HG02798 (cell line): ENCODE measurements at regions not wholly inside any gene's neighbourhood (a gene's known extent, or its start where the extent isn't known, plus 50 kb on each side); places are given as distances from the start of the nearest gene placed in this dataset.

Experiments used
- ATAC-seq: cut with Tn5 transposase; IDR thresholded peaks from one replicate; pipeline ENCODE4 v1.9.1; 2021; ENCODE audit warnings: mild to moderate bottlenecking; ENCODE audit not compliant: unreplicated experiment, poor library complexity

DNA sequence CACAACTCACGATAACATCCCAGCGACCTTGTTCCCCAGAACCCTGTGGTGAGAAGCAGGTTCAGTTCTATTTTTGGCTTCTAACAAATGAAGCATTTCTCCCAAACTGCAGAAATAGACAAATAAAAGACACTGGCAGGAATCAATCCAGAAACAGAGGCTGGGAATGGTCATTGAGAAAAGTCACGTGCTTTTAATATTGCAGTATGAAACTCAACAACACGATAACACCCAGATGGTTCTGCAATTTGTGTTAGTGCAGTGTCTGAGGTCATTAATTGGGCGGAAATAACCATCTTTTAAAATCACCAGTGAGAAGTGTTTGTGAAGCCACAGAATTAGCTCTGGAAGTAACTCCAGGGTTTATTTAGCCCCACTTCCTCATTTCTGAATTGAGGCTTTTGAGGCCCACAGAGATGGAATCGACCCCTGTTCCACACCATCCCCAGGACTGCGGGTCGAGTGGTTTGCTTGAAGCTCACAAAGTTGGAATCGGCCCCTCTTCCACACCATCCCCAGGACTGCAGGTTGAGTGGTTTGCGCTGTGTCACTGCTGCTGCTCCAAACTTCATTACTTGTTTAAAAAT lies 164.7 kb upstream of the IRX4 start:
- no peak for ATAC-seq

DNA sequence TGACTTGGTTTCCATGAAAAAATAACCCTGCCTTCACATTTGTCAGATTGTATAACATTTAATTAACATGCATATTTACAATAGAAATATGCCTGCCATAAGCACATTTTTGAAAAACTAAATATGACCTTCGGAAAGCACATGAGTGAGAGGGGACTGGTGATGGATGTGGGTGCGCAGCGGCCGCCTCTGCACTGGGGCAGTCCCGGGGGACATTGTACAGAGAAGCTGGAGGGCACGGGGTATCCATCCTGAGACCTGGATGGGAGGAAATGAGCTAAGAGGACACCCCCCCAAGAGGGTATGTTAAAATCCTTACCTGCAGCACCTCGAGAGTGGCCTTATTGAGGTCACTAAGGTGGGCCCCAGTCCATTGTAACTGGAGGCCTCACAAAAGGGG lies 161.3 kb upstream of the IRX4 start:
- ATAC-seq, result no peak

DNA sequence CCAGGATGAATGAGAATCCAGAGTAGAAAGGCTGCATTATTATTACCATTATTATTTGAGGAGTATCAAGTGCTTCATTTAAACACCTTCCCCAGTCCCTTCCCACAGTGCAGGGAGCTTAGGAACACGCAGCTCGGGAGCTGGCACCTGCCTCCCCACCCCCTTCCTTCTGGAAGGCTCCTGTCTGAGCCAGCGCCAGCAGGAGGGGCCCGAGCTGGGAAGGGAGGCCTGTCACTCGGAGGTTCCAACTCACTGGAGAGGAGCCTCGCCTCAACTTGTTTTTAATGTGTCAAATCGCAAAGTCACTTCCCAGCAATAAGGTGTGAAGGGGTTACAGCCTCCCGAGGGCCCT lies 156.4 kb upstream of the IRX4 start:
- no peak for ATAC-seq

DNA sequence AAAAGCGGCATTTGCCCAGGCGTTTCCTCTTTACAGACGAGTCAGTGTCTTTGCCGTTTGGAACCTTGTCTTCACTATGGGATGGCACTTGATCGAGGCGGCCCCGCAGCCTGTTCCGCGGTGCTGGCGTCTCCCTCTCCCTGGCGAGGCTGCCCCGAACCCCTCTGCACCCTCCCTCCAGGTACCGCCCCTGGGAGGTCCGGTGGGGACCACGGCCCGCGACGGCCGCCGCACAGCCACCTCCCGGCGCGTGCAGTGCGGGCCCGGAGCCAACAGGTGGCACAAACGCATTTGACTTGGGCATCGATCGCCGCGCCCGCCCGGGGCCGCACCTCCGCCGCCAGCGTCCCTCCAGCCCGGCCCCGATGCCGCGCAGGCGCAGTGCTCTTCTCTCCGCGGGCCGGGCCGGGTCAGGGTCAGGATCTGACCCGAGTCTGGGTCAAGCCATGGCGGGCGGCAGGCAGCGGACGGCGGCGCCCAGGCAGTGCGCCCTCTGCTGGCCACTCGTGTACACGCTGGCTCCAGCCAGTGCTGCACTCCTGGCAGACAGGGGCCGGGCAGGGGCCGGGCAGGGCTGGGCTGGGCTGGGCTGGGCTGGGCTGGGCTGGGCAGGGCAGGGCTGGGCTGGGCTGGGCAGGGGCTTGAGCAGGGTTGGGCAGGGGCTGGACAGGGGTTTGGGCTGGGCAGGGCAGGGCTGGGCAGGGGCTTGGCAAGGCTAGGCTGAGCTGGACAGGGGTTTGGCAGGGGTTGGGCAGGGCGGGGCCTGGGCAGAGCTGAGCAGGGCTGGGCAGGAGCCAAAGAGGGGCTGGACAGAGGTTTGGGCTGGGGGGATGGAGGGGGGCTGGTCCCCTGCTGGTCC lies 155.8 kb upstream of the IRX4 start:
- peak; percentile 95 for ATAC-seq

DNA sequence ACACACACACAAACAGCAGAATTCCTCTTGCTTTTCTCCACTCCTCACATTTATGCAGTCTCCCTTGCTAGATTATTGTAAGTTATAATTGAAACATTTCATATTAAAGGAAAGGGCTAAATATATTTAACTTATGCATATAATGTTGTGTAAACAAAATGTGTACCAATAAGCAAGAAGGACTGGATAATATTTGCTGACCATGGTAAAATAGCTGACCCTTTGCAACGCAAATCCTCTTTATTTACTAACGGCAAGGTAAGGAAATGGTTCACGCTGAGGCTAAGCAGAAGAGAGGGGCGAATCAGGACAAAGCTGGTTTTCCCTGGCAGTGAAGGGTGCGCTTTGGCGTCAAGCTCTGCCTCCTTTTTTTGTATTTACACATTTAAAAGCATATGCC lies 154.2 kb upstream of the IRX4 start:
- ATAC-seq, result no peak

DNA sequence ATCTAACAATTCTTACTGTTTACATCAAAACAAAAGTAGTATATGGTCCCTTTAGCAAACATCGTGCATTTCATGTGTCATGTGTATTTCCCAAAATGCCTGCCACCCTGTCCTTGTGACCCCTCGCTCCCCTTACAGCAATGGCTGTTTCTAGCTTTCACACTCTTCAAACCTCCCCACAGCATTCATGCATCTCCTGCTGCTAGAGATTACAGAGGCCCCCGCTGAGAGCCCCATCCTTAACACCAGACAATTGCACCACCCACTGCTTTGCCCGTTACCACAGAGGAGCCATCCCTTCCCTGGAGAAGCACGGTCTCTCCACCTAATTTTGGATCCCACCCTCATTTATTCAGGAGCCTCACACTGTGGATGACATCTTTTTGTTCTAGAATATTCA lies 149.7 kb upstream of the IRX4 start:
- no peak for ATAC-seq

DNA sequence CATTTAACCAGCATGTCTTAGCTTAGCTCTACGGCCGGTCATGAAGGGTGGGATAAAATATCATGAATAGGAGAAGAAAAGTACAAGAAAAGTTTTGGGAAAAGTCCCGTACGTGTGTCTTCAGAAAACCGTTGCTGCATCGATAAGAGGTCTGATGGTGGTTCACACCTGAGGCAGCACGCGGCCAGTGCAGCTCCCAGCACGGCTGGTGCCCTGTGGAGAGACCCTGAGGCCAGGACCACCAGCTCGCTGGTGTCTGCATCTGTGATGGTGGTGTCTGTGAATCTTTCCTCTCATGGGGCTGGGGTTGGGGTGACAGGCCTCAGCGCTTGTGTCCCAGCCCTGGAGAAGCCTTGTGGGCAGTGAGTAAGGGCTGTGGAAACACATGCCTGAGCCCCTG lies 148.9 kb upstream of the IRX4 start:
- ATAC-seq, result no peak

DNA sequence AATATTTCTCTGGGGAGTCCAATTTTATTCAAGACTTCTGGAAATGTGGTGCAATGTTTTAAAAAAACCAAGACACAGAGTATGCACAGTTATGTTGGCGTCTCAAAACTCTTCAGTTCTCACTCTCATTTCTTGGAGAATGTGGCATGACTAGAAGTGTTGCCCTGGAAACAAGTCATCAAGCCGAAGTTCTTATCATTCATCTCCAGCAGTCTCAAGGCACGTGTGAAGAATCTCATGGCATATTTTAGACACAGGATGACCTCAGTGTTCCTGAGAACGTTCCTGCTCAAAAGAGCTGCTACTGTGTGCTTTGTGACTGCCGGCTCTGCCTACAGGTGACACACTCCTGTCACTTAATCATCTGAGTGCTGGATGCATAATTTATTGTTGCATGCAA lies 147.4 kb upstream of the IRX4 start:
- ATAC-seq, result no peak

DNA sequence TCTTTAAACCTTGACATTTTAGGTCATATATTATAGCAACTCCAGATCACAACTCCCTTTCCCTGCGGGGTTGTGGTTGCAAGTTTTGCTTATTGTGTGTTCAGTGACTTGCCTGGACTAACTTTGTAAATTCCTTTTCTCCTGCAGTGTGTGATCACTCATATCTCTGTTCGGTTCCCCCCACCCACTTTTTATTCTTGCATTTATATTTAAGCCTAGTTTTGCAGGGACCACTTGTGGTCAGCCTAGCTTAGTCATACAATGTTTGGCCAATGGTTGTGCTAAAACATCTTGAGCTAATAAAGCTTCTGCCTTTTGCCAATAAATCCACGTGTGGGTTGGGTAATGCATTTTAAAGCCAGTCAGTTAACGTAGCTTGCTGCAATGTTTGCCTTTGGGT lies 146.5 kb upstream of the IRX4 start:
- ATAC-seq, result no peak

DNA sequence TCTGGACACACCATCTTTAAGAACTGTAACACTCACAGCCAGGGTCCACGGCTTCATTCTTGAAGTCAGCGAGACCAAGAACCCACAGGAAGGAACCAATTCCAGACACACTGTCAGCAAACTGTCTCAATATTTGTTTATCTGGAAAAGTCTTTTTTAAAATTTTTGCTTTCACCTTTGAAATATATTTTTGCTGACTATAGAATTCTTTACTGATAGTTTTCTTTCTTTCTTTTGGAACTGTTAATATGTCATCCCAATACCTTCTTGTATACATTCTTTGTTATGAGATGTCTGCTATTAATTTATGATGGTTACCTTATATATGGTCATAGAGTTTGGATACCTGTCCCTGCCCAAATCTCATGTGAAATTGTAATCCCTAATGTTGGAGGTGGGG lies 145.1 kb upstream of the IRX4 start:
- no peak for ATAC-seq

DNA sequence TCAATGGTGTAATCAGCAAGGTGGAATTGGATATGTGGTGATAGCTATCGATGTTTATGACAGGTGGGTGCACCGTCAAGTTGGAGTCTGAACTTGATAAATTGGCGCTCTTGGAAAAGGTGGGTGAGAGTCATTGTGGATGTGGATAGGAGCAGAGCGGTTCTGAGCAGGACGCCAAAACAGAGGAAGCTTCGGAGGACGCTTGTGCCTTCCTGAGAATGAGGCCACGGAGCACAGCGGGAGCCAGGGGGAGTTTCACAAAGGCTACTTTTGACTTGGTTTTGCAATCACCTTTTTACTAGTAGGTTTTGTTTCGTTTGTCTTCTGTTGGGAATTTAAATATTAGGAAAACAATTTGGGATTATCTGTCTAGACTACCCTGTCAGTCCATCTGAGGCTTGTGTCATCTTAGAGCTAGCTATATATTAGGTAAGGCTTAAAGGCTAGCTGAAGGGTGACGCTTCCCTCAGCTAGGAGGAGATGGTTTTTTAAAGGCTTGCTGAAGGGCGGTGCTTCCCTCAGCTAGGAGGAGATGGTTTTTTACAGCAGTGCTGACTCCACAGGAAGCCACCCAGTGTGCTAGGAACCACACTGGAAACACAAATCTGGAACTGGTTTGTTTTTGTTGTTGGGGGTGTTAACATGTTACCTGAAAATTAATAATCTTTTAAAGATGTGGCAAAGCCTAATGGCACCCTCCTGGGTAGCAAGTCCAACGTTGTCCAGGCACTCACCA lies 142.4 kb upstream of the IRX4 start:
- no peak for ATAC-seq

DNA sequence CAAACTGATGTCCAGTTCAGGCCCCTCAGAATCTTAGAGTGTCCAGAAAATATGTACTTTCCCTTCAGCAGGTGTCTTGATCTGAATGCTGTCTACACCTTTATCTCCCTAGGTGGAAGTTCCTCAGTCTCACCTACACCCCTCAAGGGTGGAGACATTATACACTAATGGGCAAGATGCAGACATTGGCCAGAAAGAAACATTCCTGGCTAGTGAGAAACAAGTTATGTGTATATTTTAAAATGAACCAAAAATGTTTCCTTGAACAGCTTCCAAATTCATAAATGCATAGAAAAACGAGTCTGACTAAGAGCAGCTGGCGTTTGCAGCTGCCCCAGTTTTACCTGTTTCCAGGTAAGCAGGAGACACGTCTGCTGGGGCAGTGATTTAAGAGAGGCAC lies 140.5 kb upstream of the IRX4 start:
- no peak for ATAC-seq

DNA sequence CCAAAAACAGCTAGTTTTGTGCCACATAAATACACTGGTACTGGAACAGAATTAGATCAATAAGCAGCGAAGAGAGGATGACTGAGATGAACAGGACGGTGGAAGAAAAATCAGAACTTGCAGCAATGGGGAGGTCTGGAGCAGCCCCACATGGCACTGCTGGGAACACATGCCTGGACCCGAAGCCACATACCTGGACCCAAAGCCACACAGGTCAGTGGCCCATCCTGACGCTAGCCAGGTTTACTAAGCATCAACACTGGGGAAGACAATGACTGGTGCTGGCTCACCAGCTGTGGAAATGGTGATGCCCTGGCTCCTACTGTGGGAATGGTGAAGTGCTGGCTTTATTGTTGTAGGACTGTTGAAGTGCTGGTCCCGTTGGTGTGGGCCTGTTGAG lies 139.7 kb upstream of the IRX4 start:
- no peak for ATAC-seq

DNA sequence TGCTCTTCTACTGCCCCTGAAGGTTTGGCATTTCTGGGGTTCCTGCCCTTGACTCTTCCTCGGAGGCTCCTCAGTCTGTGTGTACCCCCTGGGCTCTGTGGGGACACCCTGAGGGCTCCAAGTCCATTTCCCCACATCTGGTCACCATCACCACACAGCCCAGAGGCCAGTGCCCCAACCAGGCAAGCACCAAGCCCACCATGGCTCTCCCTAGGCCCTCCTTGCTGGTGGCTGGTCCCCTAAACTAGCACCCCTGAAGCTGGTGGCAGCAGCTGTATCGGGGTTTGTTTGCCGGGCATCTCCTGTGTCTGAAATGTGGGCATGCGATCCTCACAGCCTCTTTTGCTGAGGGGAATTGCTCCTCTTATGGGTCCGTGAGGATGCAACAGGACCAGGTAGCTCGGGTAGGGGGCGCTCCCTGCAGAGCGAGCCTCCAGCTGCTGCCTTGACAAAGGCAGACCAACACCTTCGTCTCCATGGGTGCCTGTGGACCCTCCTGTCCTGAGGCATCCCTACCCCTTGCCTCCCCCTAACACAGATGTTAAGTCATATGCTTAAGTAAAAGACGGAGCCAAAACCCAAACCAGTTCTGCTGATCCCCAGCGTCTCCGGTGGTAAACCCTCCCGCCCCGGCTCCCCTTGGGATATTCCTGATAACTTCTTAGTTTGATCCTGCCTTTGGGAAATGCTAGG lies 138.9 kb upstream of the IRX4 start:
- ATAC-seq, result no peak

DNA sequence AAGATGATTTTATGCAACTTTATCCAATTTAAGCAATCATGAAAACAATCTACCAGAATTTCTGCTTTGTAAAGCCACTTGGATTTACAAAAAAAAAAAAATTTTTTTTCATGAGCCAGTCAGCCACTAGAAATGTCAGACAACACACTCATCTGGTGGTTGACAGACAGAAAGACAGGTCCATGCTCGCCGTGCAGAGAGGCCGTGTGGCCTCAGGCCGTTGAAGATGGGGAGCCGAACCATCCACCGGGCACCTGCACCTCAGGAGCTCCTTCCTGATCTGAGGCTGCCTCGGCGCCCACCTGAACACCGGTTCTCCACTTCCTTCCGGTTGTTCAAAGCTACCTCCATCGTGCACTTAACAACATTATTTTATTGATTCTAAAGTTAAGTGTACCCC lies 138.0 kb upstream of the IRX4 start:
- no peak for ATAC-seq

DNA sequence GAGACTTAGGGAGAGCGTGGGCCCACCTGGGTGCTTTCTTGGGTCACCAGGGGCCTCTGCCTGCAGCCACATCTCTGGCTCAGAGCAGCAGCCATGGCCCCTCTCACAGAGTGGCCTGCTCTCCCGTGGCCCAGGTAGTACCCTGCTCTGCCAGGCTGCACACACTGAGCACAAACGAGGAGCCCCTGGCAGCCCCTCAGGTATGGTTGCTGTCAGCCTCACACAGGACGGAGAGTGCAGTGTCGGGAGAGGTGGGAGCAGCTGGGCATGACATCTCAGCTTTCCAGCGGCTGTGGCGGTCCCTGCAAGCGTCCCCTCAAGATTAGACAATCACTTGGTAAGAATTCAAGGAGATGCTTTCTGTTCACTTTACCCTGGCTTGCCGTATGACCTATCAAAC lies 137.0 kb upstream of the IRX4 start:
- no peak for ATAC-seq

DNA sequence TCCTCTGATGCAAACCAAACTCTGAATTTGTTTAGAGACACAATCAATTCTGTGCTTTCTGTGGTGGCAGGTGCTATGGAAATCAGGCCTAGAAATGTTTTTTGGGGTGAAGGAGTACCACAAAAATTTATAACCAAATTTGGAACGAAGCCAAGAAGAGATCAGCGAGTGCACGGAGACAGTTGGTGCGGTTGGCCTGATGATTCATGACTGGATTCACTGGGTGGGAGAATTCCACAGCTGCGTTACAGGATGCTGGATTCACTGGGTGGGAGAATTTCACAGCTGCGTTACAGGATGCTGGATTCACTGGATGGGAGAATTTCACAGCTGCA lies 135.6 kb upstream of the IRX4 start:
- ATAC-seq, result no peak

DNA sequence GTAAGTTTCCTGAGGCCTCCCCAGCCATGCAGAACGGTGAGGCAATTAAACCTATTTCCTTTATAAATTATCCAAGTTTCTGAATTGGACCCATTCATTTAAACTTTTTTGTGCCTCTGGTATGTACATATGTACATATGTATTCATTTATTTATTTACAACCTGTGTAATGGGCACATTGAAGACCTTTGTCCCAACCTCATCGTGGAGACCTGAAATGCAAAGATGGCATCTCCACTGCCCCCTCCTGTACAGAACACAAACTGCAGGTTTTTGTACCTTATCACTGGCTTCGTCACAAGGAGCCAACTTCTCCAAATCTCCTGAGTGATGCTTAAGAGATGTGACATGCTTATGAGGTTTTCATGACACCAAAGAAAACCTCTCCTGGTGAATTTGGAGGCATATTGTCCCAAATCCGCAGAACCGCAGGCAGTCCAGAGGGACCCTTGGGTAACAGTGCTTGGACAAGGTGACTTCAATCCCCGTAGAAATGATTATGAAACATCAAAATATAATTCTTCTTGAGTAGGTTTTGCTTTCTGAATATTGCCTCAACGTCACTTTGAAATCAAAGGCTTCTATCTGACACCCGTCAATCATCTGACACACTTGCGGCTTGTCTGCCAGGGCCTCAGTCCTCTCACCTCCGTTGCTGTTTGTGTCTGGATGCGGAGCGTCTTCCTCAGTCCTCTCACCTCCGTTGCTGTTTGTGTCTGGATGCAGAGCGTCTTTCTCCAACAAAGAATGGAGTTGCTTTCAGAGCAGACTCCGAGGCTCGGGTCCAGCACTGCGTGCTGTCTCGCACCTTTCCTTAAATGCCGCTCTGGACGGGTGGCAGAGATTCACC lies 135.0 kb upstream of the IRX4 start:
- no peak for ATAC-seq

DNA sequence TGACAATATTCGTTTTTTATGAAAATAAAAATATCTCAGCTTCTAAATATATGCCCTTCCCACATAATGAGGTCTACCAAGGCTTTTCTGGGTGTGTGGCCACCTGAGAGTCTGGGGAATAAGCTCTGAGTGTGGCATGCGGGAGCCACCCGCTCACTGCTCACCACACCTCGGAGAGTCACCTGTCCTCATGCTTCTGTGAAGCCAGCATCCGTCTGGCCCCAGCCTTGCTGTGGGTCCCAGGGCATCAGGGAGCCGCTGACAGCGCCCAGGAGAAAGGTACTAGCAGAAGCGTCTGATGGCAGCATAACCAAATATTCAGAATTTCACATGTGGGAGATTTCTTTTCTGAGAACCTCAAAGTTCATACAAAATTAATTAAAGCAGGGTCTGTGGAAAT lies 133.2 kb upstream of the IRX4 start:
- no peak for ATAC-seq

DNA sequence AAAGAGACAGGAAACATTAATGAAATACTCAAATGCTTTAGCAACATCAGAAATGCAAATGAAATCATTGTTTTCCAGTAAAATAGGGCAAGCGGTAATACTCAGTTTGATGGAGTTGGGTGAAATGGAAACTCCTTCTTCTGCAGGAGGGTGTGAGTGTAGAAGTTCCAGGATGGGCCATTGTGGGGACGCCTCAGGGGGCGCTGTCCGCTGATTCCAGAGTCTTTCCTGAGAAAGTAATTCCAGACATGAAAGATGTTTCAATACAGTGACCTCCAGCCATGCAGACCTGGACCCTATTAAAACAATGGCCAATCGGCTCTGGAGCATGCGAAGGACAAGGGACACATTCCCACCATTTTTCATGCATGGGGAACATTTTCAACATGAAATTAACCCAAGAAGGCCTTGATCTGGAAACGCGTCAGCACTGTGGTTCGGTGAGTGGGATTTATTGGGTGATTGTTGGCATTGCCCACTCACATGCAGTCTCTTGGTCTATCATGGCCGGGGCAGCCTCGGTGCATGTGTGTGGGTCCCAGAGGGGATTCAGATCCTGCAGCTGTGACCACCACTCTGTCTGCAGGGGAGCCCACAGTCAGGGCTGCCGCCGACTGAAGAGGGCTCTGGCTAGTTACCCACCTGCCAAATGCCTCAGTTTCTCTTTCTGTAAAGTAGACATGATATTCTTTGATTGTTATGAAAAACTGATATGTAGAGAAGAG lies 132.6 kb upstream of the IRX4 start:
- ATAC-seq, result no peak
